Effector memory CD8-positive, alpha-beta T cell (primary cell): ENCODE measurements at regions not wholly inside any gene's neighbourhood (a gene's known extent, or its start where the extent isn't known, plus 50 kb on each side); places are given as distances from the start of the nearest gene placed in this dataset.
A peak's percentile ranks its signal among the peaks of the same experiment; 100 is the strongest.

Source experiments
- ATAC-seq: fragments of 150-1000 bp; cut with Tn5 transposase; replicated peaks from 2 replicates; pipeline ENCODE4 v1.10.0; 2021; ENCODE audit warnings: mild to moderate bottlenecking, moderate library complexity
- DNase-seq, 3 experiments: peaks; one replicate each; pipeline ENCODE4 v3.0.0; 2021
- H3K27ac Mint-ChIP-seq, 2 donors: one replicate each; pipeline ENCODE4 v1.8.0; 2022; ENCODE audit warnings: mild to moderate bottlenecking in 2 of 2, mixed read lengths in 2 of 2, moderate library complexity in 2 of 2
- H3K27me3 Mint-ChIP-seq, 2 donors: one replicate each; pipeline ENCODE4 v1.8.0; 2022; ENCODE audit warnings: mixed read lengths in 2 of 2
- H3K36me3 Mint-ChIP-seq: one replicate; pipeline ENCODE4 v1.8.0; 2022; ENCODE audit warnings: mild to moderate bottlenecking, moderate library complexity, mixed read lengths; ENCODE audit not compliant: insufficient read depth
- H3K4me1 Mint-ChIP-seq, 2 donors: one replicate each; pipeline ENCODE4 v1.8.0; 2022; ENCODE audit warnings: low read depth in 2 of 2, mixed read lengths in 2 of 2
- H3K4me3 Mint-ChIP-seq, 2 donors: one replicate each; pipeline ENCODE4 v1.8.0; 2022; ENCODE audit warnings: mild to moderate bottlenecking in 2 of 2, mixed read lengths in 2 of 2, moderate library complexity in 2 of 2
- H3K9me3 Mint-ChIP-seq, 2 donors: one replicate each; pipeline ENCODE4 v1.8.0; 2022; ENCODE audit warnings: mixed read lengths in 2 of 2

- Mint-ChIP-seq H3K36me3 (peaks cover 16% of the 10 kb centered on the region), H3K27me3 (no peaks in the 10 kb centered on the region), H3K27ac (peak overlapping the region; percentile 2 to 85)
These were observed 130.5 kb upstream of the MGAT5 start for GRCh38 chr2:134123332-134123731.

GRCh38 chr2:134124047-134124753 is 129.7 kb upstream of the MGAT5 start:
- Mint-ChIP-seq H3K4me3 (no peak overlapping the region), H3K36me3 (peaks cover 16% of the 10 kb centered on the region), H3K27ac (no peak overlapping the region), H3K9me3 (no peaks in the 10 kb centered on the region), H3K4me1 (peaks cover 59 to 69% of the 10 kb centered on the region in 2 donors), H3K27me3 (no peaks in the 10 kb centered on the region)
- no peak for DNase-seq
- no peak for ATAC-seq

More at GRCh38 chr2:134123332-134123731, 130.5 kb upstream of the MGAT5 start:
- DNase-seq (no peak), ATAC-seq (no peak)
- H3K4me1 Mint-ChIP-seq, result peaks cover 62 to 71% of the 10 kb centered on the region in 2 donors
- H3K4me3 Mint-ChIP-seq, result no peak overlapping the region
- no peaks in the 10 kb centered on the region for H3K9me3 Mint-ChIP-seq

- no peaks in the 10 kb centered on the region for H3K9me3 Mint-ChIP-seq
- H3K27me3 Mint-ChIP-seq, result no peaks in the 10 kb centered on the region
- peak overlapping the region; percentile 41 to 72 for H3K27ac Mint-ChIP-seq
- DNase-seq (peak in 2 of 3 experiments; percentile 15 to 22), ATAC-seq (peak; percentile 81)
- H3K4me3 Mint-ChIP-seq, result peak overlapping the region; percentile 57 to 69
- H3K36me3 Mint-ChIP-seq, result peaks cover 9% of the 10 kb centered on the region
- H3K4me1 Mint-ChIP-seq, result peaks cover 47 to 67% of the 10 kb centered on the region in 2 donors
These were observed 126.4 kb upstream of the MGAT5 start for GRCh38 chr2:134127496-134127895.

- H3K27me3 Mint-ChIP-seq, result no peaks in the 10 kb centered on the region
- DNase-seq (no peak), ATAC-seq (no peak)
- no peaks in the 10 kb centered on the region for H3K9me3 Mint-ChIP-seq
- peak overlapping the region in 1 of 2 donors; percentile 25 for H3K27ac Mint-ChIP-seq
- H3K36me3 Mint-ChIP-seq, result peaks cover 11% of the 10 kb centered on the region
- H3K4me1 Mint-ChIP-seq, result peaks cover 44 to 68% of the 10 kb centered on the region in 2 donors
- H3K4me3 Mint-ChIP-seq, result peak overlapping the region; percentile 10 to 24
These were observed 125.1 kb upstream of the MGAT5 start for GRCh38 chr2:134128746-134129145.

GRCh38 chr2:134129900-134130537 is 123.9 kb upstream of the MGAT5 start:
- Mint-ChIP-seq H3K4me1 (peaks cover 41 to 58% of the 10 kb centered on the region in 2 donors), H3K27ac (no peak overlapping the region), H3K36me3 (peaks cover 13% of the 10 kb centered on the region), H3K27me3 (no peaks in the 10 kb centered on the region), H3K9me3 (no peaks in the 10 kb centered on the region), H3K4me3 (no peak overlapping the region)
- DNase-seq, result no peak
- no peak for ATAC-seq

GRCh38 chr2:134131681-134132489 is 122.0 kb upstream of the MGAT5 start:
- no peak for ATAC-seq
- H3K36me3 Mint-ChIP-seq, result peaks cover 15% of the 10 kb centered on the region
- H3K27me3 Mint-ChIP-seq, result no peaks in the 10 kb centered on the region
- no peaks in the 10 kb centered on the region for H3K9me3 Mint-ChIP-seq
- no peak overlapping the region for H3K4me3 Mint-ChIP-seq
- H3K27ac Mint-ChIP-seq, result peak overlapping the region in 1 of 2 donors; percentile 25
- H3K4me1 Mint-ChIP-seq, result peaks cover 43 to 48% of the 10 kb centered on the region in 2 donors
- DNase-seq, result no peak

- Mint-ChIP-seq H3K27ac (peak overlapping the region in 1 of 2 donors; percentile 25), H3K4me1 (peaks cover 42 to 46% of the 10 kb centered on the region in 2 donors)
- no peak for DNase-seq
These were observed 121.4 kb upstream of the MGAT5 start for GRCh38 chr2:134132490-134132857.

GRCh38 chr2:134133622-134134312 is 120.1 kb upstream of the MGAT5 start:
- peaks cover 42 to 47% of the 10 kb centered on the region in 2 donors for H3K4me1 Mint-ChIP-seq

More at GRCh38 chr2:134132490-134132857, 121.4 kb upstream of the MGAT5 start:
- H3K9me3 Mint-ChIP-seq, result no peaks in the 10 kb centered on the region
- H3K27me3 Mint-ChIP-seq, result no peaks in the 10 kb centered on the region
- no peak overlapping the region for H3K4me3 Mint-ChIP-seq
- ATAC-seq, result no peak
- peaks cover 20% of the 10 kb centered on the region for H3K36me3 Mint-ChIP-seq

GRCh38 chr2:134134313-134134706 is 119.6 kb upstream of the MGAT5 start:
- ATAC-seq, result no peak
- no peaks in the 10 kb centered on the region for H3K27me3 Mint-ChIP-seq
- peaks cover 42 to 47% of the 10 kb centered on the region in 2 donors for H3K4me1 Mint-ChIP-seq
- peaks cover 17% of the 10 kb centered on the region for H3K36me3 Mint-ChIP-seq
- H3K4me3 Mint-ChIP-seq, result no peak overlapping the region
- H3K27ac Mint-ChIP-seq, result peak overlapping the region; percentile 15 to 56
- H3K9me3 Mint-ChIP-seq, result no peaks in the 10 kb centered on the region
- DNase-seq, result no peak

More at GRCh38 chr2:134133622-134134312, 120.1 kb upstream of the MGAT5 start:
- H3K36me3 Mint-ChIP-seq, result peaks cover 17% of the 10 kb centered on the region
- peak overlapping the region in 1 of 2 donors; percentile 15 for H3K27ac Mint-ChIP-seq
- no peaks in the 10 kb centered on the region for H3K9me3 Mint-ChIP-seq
- H3K4me3 Mint-ChIP-seq, result no peak overlapping the region
- ATAC-seq (no peak), DNase-seq (no peak)
- no peaks in the 10 kb centered on the region for H3K27me3 Mint-ChIP-seq

- ATAC-seq, result no peak
- Mint-ChIP-seq H3K27me3 (no peaks in the 10 kb centered on the region), H3K27ac (peak overlapping the region in 1 of 2 donors; percentile 56)
These were observed 119.0 kb upstream of the MGAT5 start for GRCh38 chr2:134134827-134135226.

GRCh38 chr2:134135793-134136192 is 118.1 kb upstream of the MGAT5 start:
- no peaks in the 10 kb centered on the region for H3K9me3 Mint-ChIP-seq
- H3K4me1 Mint-ChIP-seq, result peaks cover 54 to 57% of the 10 kb centered on the region in 2 donors
- no peak for ATAC-seq
- H3K4me3 Mint-ChIP-seq, result peak overlapping the region in 1 of 2 donors; percentile 12
- no peaks in the 10 kb centered on the region for H3K27me3 Mint-ChIP-seq
- H3K36me3 Mint-ChIP-seq, result peaks cover 17% of the 10 kb centered on the region
- H3K27ac Mint-ChIP-seq, result no peak overlapping the region
- DNase-seq, result no peak

More at GRCh38 chr2:134134827-134135226, 119.0 kb upstream of the MGAT5 start:
- Mint-ChIP-seq H3K36me3 (peaks cover 17% of the 10 kb centered on the region), H3K9me3 (no peaks in the 10 kb centered on the region), H3K4me3 (no peak overlapping the region), H3K4me1 (peaks cover 46 to 48% of the 10 kb centered on the region in 2 donors)
- DNase-seq, result no peak

- ATAC-seq, result no peak
- H3K4me3 Mint-ChIP-seq, result peak overlapping the region in 1 of 2 donors; percentile 51
These were observed 117.1 kb upstream of the MGAT5 start for GRCh38 chr2:134136731-134137130.

GRCh38 chr2:134137182-134137611 is 116.7 kb upstream of the MGAT5 start:
- ATAC-seq (peak; percentile 31), DNase-seq (no peak)
- Mint-ChIP-seq H3K27me3 (no peaks in the 10 kb centered on the region), H3K4me3 (peak overlapping the region; percentile 26 to 47), H3K4me1 (peaks cover 65 to 67% of the 10 kb centered on the region in 2 donors), H3K9me3 (no peaks in the 10 kb centered on the region), H3K36me3 (peaks cover 17% of the 10 kb centered on the region), H3K27ac (no peak overlapping the region)

More at GRCh38 chr2:134136731-134137130, 117.1 kb upstream of the MGAT5 start:
- Mint-ChIP-seq H3K9me3 (no peaks in the 10 kb centered on the region), H3K27ac (peak overlapping the region in 1 of 2 donors; percentile 63), H3K4me1 (peaks cover 62 to 64% of the 10 kb centered on the region in 2 donors), H3K27me3 (no peaks in the 10 kb centered on the region), H3K36me3 (peaks cover 17% of the 10 kb centered on the region)
- no peak for DNase-seq
